Activated CD8-positive, alpha-beta memory T cell treated with anti-CD3 and anti-CD28 coated beads, Interleukin-2, amount 50 U/mL, for 1 hour (primary cell): ENCODE measurements at regions not wholly inside any gene's neighbourhood (a gene's known extent, or its start where the extent isn't known, plus 50 kb on each side); places are given as distances from the start of the nearest gene placed in this dataset.
"Not testable (repeated sequence)": the region's sequence is repeated elsewhere in the genome, so short reads cannot be mapped to it uniquely, and the experiment has no call there.

Experiments used
- DNase-seq: peaks from one replicate; pipeline ENCODE4 v3.0.0-alpha.2; 2020; ENCODE audit errors: extremely low read depth

- no peak for DNase-seq
These were observed 214.2 kb upstream of the PROK2 start for GRCh38 chr3:71998995-71999673.

- no peak for DNase-seq
These were observed 212.2 kb upstream of the PROK2 start for GRCh38 chr3:71997066-71997653.

- no peak for DNase-seq
These were observed 210.0 kb upstream of the PROK2 start for GRCh38 chr3:71994906-71995305.

GRCh38 chr3:71994203-71994602 lies 209.3 kb upstream of the PROK2 start:
- DNase-seq: no peak

GRCh38 chr3:71991681-71992080 lies 206.7 kb upstream of the PROK2 start:
- DNase-seq: no peak

- no peak for DNase-seq
These were observed 206.1 kb upstream of the PROK2 start for GRCh38 chr3:71991046-71991445.

GRCh38 chr3:71990545-71990944 lies 205.6 kb upstream of the PROK2 start:
- DNase-seq: no peak

- no peak for DNase-seq
These were observed 204.2 kb upstream of the PROK2 start for GRCh38 chr3:71989165-71989564.

GRCh38 chr3:71987828-71988227 lies 202.9 kb upstream of the PROK2 start:
- DNase-seq: no peak

- no peak for DNase-seq
These were observed 202.3 kb upstream of the PROK2 start for GRCh38 chr3:71987089-71987735.

GRCh38 chr3:71986606-71987005 lies 201.7 kb upstream of the PROK2 start:
- no peak for DNase-seq

- no peak for DNase-seq
These were observed 200.1 kb upstream of the PROK2 start for GRCh38 chr3:71984843-71985613.

GRCh38 chr3:71983694-71984093 lies 198.7 kb upstream of the PROK2 start:
- no peak for DNase-seq

GRCh38 chr3:71982506-71983258 lies 197.7 kb upstream of the PROK2 start:
- DNase-seq: not testable (repeated sequence)

- no peak for DNase-seq
These were observed 194.2 kb upstream of the PROK2 start for GRCh38 chr3:71979175-71979574.

- DNase-seq: no peak
These were observed 193.3 kb upstream of the PROK2 start for GRCh38 chr3:71978150-71978721.

- no peak for DNase-seq
These were observed 192.6 kb upstream of the PROK2 start for GRCh38 chr3:71977525-71977924.

GRCh38 chr3:71975573-71975972 lies 190.6 kb upstream of the PROK2 start:
- DNase-seq: no peak

GRCh38 chr3:71974786-71975185 lies 189.8 kb upstream of the PROK2 start:
- DNase-seq: no peak

GRCh38 chr3:71973274-71974030 lies 188.5 kb upstream of the PROK2 start:
- no peak for DNase-seq

- DNase-seq: no peak
These were observed 187.1 kb upstream of the PROK2 start for GRCh38 chr3:71972031-71972430.
